ENCODE measurements at regions not wholly inside any gene's neighbourhood (a gene's known extent, or its start where the extent isn't known, plus 50 kb on each side); places are given as distances from the start of the nearest gene placed in this dataset.

GRCh38 chr6:71228461-71229041 is 60.1 kb upstream of the OGFRL1 start:
- TF ChIP-seq CTCF (IDR thresholded peaks at IDR 0.05) = no peak
- no peak for TF ChIP-seq POLR2A (IDR thresholded peaks at IDR 0.05)

Data from lower leg skin (tissue), 3 donors.